PC-3 (cell line): ENCODE measurements at regions not wholly inside any gene's neighbourhood (a gene's known extent, or its start where the extent isn't known, plus 50 kb on each side); places are given as distances from the start of the nearest gene placed in this dataset.

ENCODE experiments used
- ATAC-seq: fragments of 200-7000 bp; cut with Tn5 transposase; 2 replicates; pipeline ENCODE4 v1.9.1; 2020; ENCODE audit warnings: mild to moderate bottlenecking, moderate library complexity
- BruUV-seq: library from RNA; stranded (reverse); fragments of 400-500 nt; replicated peaks from 2 replicates; lab custom pipeline; 2021; lab: Mats Ljungman, UMichigan
- CTCF ChIA-PET: fragments of 300-600 bp; sonication (Branson Sonifier 250); formaldehyde crosslinking; loops from one replicate; lab custom pipeline; 2022; ENCODE audit warnings: antibody characterized with exemption; lab: Charles Lee
- POLR2A ChIA-PET: fragments of 300-600 bp; sonication (Branson Sonifier 250); formaldehyde crosslinking; loops from one replicate; lab custom pipeline; 2022; ENCODE audit warnings: antibody characterized with exemption; ENCODE audit not compliant: unreplicated experiment; lab: Charles Lee
- DNase-seq: peaks from one replicate; pipeline ENCODE4 v3.0.0-alpha.2; 2015
- H2AFZ ChIP-seq: fragments of 300-600 bp; sonication (generic); 2 replicates; pipeline ENCODE4 v1.6.0; 2016; ENCODE audit warnings: antibody characterized with exemption, low read length
- H3F3A ChIP-seq: fragments of 300-600 bp; sonication (generic); one replicate; pipeline ENCODE4 v1.6.0; 2017; ENCODE audit warnings: antibody characterized with exemption, low read length, control low read depth, mild to moderate bottlenecking; ENCODE audit not compliant: unreplicated experiment
- H3K27ac ChIP-seq: fragments of 300-600 bp; sonication (generic); 2 replicates; pipeline ENCODE4 v1.5.1; 2016; ENCODE audit warnings: mild to moderate bottlenecking, low read length
- H3K27me3 ChIP-seq: fragments of 300-600 bp; sonication (generic); 2 replicates; pipeline ENCODE4 v1.6.1; 2016; ENCODE audit warnings: low read length, mixed read lengths
- H3K36me3 ChIP-seq: fragments of 300-600 bp; sonication (generic); 2 replicates; pipeline ENCODE4 v1.6.1; 2016; ENCODE audit warnings: low read depth, mixed run types, low read length, mixed read lengths
- H3K4me1 ChIP-seq: fragments of 300-600 bp; sonication (generic); 2 replicates; pipeline ENCODE4 v1.5.1; 2016; ENCODE audit warnings: low read length; ENCODE audit not compliant: insufficient read depth
- H3K4me2 ChIP-seq: fragments of 300-600 bp; sonication (generic); 2 replicates; pipeline ENCODE4 v1.6.0; 2016; ENCODE audit warnings: low read length
- H3K4me3 ChIP-seq: fragments of 300-600 bp; sonication (generic); 2 replicates; pipeline ENCODE4 v1.5.1; 2016; ENCODE audit warnings: mild to moderate bottlenecking, low read length, mixed read lengths
- H3K79me2 ChIP-seq: fragments of 300-600 bp; sonication (generic); 2 replicates; pipeline ENCODE4 v1.6.1; 2017; ENCODE audit warnings: low read length, mixed read lengths
- H3K9ac ChIP-seq: fragments of 300-600 bp; sonication (generic); 2 replicates; pipeline ENCODE4 v1.6.0; 2016; ENCODE audit warnings: mild to moderate bottlenecking, low read length
- H3K9me2 ChIP-seq: fragments of 300-600 bp; sonication (generic); replicated peaks from 2 replicates; pipeline ENCODE4 v1.6.1; 2016; ENCODE audit warnings: mixed run types, low read length, mixed read lengths
- H3K9me3 ChIP-seq: fragments of 300-600 bp; sonication (generic); 2 replicates; pipeline ENCODE4 v1.6.1; 2016; ENCODE audit warnings: low read length, mixed read lengths
- H4K20me1 ChIP-seq: fragments of 300-600 bp; sonication (generic); 2 replicates; pipeline ENCODE4 v1.6.1; 2016; ENCODE audit warnings: low read length, mixed read lengths
- EZH2 ChIP-seq: fragments of 300-600 bp; sonication (generic); IDR thresholded peaks from one replicate; pipeline ENCODE4 v1.6.1; 2017; ENCODE audit warnings: antibody characterized with exemption, mild to moderate bottlenecking, low read length; ENCODE audit not compliant: unreplicated experiment
- EZH2phosphoT487 ChIP-seq: fragments of 300-600 bp; sonication (generic); IDR thresholded peaks from 2 replicates; pipeline ENCODE4 v1.6.1; 2018; ENCODE audit warnings: mild to moderate bottlenecking, antibody characterized with exemption, low read length, borderline replicate concordance
- intact Hi-C: fragments of 100-400 bp; cut with micrococcal nuclease; formaldehyde crosslinking; loops from 2 replicates; pipeline ENCODE4 v1.9.0; 2023
- TF ChIP-seq, protein P1 (sequence below): fragments of 300-600 bp; sonication (generic); conservative IDR thresholded peaks from 2 replicates; pipeline ENCODE4 v1.5.1; 2017; ENCODE audit warnings: antibody characterized with exemption, low read depth, mild to moderate bottlenecking, low read length

DNA sequence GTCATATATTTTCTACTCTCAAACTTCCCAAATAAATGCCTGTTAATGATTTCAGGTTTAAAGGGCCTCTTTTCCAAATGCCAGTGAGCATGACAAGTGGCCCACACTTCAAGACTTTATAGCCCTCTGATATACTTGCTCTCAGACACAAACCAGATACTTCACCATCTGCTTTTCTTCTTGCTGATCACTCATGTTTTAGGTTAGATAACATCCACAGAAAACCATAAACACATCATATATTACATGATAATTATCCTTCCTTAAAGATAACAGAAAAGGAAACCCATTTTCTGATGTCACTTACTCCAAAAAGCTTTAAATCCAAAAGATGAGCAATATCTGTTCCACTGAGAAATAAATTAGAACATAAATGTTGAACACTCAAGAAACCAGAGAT is 723.5 kb downstream of the LTN1 start:
- ChIA-PET CTCF (no interaction called here), POLR2A (no interaction called here)
- no TSS peak for BruUV-seq
- no peaks in the 10 kb centered on the region for H4K20me1 ChIP-seq
- H3K9me2 ChIP-seq = no peaks in the 10 kb centered on the region
- ATAC-seq (no peak), DNase-seq (no peak)
- H3K9me3 ChIP-seq = no peaks in the 10 kb centered on the region
- no peaks in the 10 kb centered on the region for H3K36me3 ChIP-seq
- H3K4me3 ChIP-seq = no peak overlapping the region
- no peak overlapping the region for H3K27ac ChIP-seq
- TF ChIP-seq EZH2 = no peak
- TF ChIP-seq, protein P1, sequence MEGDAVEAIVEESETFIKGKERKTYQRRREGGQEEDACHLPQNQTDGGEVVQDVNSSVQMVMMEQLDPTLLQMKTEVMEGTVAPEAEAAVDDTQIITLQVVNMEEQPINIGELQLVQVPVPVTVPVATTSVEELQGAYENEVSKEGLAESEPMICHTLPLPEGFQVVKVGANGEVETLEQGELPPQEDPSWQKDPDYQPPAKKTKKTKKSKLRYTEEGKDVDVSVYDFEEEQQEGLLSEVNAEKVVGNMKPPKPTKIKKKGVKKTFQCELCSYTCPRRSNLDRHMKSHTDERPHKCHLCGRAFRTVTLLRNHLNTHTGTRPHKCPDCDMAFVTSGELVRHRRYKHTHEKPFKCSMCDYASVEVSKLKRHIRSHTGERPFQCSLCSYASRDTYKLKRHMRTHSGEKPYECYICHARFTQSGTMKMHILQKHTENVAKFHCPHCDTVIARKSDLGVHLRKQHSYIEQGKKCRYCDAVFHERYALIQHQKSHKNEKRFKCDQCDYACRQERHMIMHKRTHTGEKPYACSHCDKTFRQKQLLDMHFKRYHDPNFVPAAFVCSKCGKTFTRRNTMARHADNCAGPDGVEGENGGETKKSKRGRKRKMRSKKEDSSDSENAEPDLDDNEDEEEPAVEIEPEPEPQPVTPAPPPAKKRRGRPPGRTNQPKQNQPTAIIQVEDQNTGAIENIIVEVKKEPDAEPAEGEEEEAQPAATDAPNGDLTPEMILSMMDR = no peak
- H3K79me2 ChIP-seq = no peaks in the 10 kb centered on the region
- intact Hi-C loops = loop anchor here (5.0 kb wide), 1 partner anchor 63 kb away; no protein-coding TSS in a partner anchor
- H3F3A ChIP-seq = no peaks in the 10 kb centered on the region
- H2AFZ ChIP-seq = no peak overlapping the region
- peaks cover 20% of the 10 kb centered on the region for H3K4me1 ChIP-seq
- H3K4me2 ChIP-seq = no peak overlapping the region
- no peak overlapping the region for H3K9ac ChIP-seq
- H3K27me3 ChIP-seq = no peaks in the 10 kb centered on the region

DNA sequence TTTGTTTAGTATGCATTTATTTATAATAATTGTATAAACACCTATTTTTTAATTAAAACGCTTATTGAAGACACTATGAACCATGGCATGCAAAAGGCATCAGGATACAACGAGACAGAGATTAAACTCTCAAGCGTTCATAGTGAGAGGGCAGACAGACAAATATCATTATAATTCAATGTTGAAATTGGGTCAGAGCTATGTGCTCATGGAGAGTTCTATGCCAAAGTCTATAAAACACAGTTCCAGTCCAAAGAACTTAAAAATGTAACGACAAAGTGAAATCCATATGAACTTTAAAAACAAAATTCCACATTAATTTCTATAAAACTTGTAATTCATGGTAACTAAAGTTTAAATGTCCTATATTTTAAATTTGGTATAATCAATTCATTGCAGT is 724.0 kb downstream of the LTN1 start:
- Histone ChIP-seq H2AFZ (no peak overlapping the region), H4K20me1 (no peaks in the 10 kb centered on the region), H3K4me1 (peaks cover 20% of the 10 kb centered on the region), H3K27me3 (no peaks in the 10 kb centered on the region), H3F3A (no peaks in the 10 kb centered on the region), H3K36me3 (no peaks in the 10 kb centered on the region), H3K4me2 (no peak overlapping the region), H3K9ac (no peak overlapping the region), H3K4me3 (no peak overlapping the region), H3K9me2 (no peaks in the 10 kb centered on the region), H3K27ac (no peak overlapping the region), H3K79me2 (no peaks in the 10 kb centered on the region), H3K9me3 (no peaks in the 10 kb centered on the region)
- no peak for DNase-seq
- ChIA-PET CTCF (interaction anchor here (0.5 kb wide), 1 partner anchor 18 kb away, joined by 3 read pairs; no protein-coding TSS in a partner anchor), POLR2A (no interaction called here)
- intact Hi-C loops = loop anchor here (5.0 kb wide), 1 partner anchor 64 kb away; no protein-coding TSS in a partner anchor
- no TSS peak for BruUV-seq
- ATAC-seq = no peak
- TF ChIP-seq EZH2 (no peak), EZH2phosphoT487 (no peak)
- TF ChIP-seq, protein P1 = no peak

DNA sequence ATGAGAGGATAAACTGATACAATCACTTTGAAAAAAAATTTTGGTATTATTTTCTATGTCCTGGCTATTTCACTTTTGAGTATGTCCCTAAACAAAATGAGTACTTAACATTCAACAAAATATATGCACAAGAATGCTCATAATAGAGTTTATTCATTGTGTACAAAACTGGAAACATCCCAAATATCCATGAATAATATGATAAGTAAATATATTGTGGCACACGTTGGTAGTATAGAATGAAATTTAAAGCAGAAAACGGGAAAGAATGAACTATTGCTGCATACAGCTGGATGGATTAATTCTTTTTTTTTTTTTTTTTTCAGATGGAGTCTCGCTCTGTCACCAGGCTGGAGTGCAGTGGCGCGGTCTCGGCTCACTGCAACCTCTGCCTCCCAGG is 725.2 kb downstream of the LTN1 start:
- Histone ChIP-seq H4K20me1 (no peaks in the 10 kb centered on the region), H3K27ac (peak overlapping the region; percentile 16; the same call in 1 of the 2 replicates), H3K4me3 (peak overlapping the region; percentile 28; the same call in 1 of the 2 replicates), H2AFZ (peak overlapping the region; percentile 32), H3K9me3 (no peaks in the 10 kb centered on the region), H3K27me3 (no peaks in the 10 kb centered on the region), H3K9me2 (no peaks in the 10 kb centered on the region), H3K79me2 (no peaks in the 10 kb centered on the region), H3K9ac (no peak overlapping the region; the same call in 1 of the 2 replicates), H3K36me3 (no peaks in the 10 kb centered on the region), H3F3A (no peaks in the 10 kb centered on the region), H3K4me1 (peaks cover 20% of the 10 kb centered on the region), H3K4me2 (peak overlapping the region; percentile 58)
- TF ChIP-seq EZH2 (no peak), EZH2phosphoT487 (no peak)
- TF ChIP-seq, protein P1 = no peak
- peak; percentile 82 for ATAC-seq
- BruUV-seq = no TSS peak
- peak; percentile 68 for DNase-seq
- CTCF ChIA-PET = no interaction called here
- intact Hi-C loops = loop anchor here (5.0 kb wide), 1 partner anchor 65 kb away; no protein-coding TSS in a partner anchor
- POLR2A ChIA-PET = no interaction called here
